A673 (cell line): ENCODE measurements at regions not wholly inside any gene's neighbourhood (a gene's known extent, or its start where the extent isn't known, plus 50 kb on each side); places are given as distances from the start of the nearest gene placed in this dataset.

Experiments used
- BruUV-seq: library from RNA; stranded (reverse); fragments of 400-500 nt; replicated peaks from 2 replicates; lab custom pipeline; 2021; lab: Mats Ljungman, UMichigan
- CTCF ChIA-PET: fragments of 300-600 bp; sonication (Branson Sonifier 250); formaldehyde crosslinking; loops from one replicate; lab custom pipeline; 2022; ENCODE audit warnings: antibody characterized with exemption; lab: Charles Lee
- POLR2A ChIA-PET: fragments of 300-600 bp; sonication (Branson Sonifier 250); formaldehyde crosslinking; loops from one replicate; lab custom pipeline; 2022; ENCODE audit warnings: antibody characterized with exemption; ENCODE audit not compliant: low non-redundant PET; lab: Charles Lee
- DNase-seq: peaks from one replicate; pipeline ENCODE4 v3.0.0-alpha.2; 2015; ENCODE audit warnings: low spot score
- H3K27ac ChIP-seq: fragments of 200-600 bp; sonication (generic); 2 replicates; pipeline ENCODE4 v1.5.1; 2016; ENCODE audit warnings: mixed run types, low read depth, mild to moderate bottlenecking, mixed read lengths, antibody characterized with exemption, low read length; ENCODE audit not compliant: poor library complexity, severe bottlenecking
- H3K27me3 ChIP-seq: fragments of 200-600 bp; sonication (generic); replicated peaks from 2 replicates; pipeline ENCODE4 v1.6.1; 2017; ENCODE audit warnings: mixed run types, low read depth, mild to moderate bottlenecking, mixed read lengths, antibody characterized with exemption, low read length; ENCODE audit not compliant: insufficient read depth, poor library complexity
- H3K36me3 ChIP-seq: fragments of 200-600 bp; sonication (generic); 2 replicates; pipeline ENCODE4 v1.6.1; 2016; ENCODE audit warnings: mixed run types, mild to moderate bottlenecking, mixed read lengths, antibody characterized with exemption, low read length; ENCODE audit not compliant: insufficient read depth, poor library complexity, severe bottlenecking
- H3K4me1 ChIP-seq: fragments of 200-600 bp; sonication (generic); 2 replicates; pipeline ENCODE4 v1.6.1; 2017; ENCODE audit warnings: mixed run types, mild to moderate bottlenecking, mixed read lengths, antibody characterized with exemption, low read length; ENCODE audit not compliant: insufficient read depth, poor library complexity, severe bottlenecking
- H3K4me3 ChIP-seq: fragments of 200-600 bp; sonication (generic); 2 replicates; pipeline ENCODE4 v1.5.1; 2016; ENCODE audit warnings: low read depth, mixed run types, mild to moderate bottlenecking, mixed read lengths, low read length; ENCODE audit not compliant: poor library complexity, severe bottlenecking
- H3K9me3 ChIP-seq: fragments of 200-600 bp; sonication (generic); 2 replicates; pipeline ENCODE4 v1.6.1; 2016; ENCODE audit warnings: mixed run types, low read depth, mild to moderate bottlenecking, mixed read lengths, antibody characterized with exemption, low read length; ENCODE audit not compliant: poor library complexity, severe bottlenecking
- EZH2 ChIP-seq: fragments of 200-600 bp; sonication (generic); IDR thresholded peaks from 2 replicates; pipeline ENCODE4 v1.6.1; 2017; ENCODE audit warnings: borderline replicate concordance, low read depth, mild to moderate bottlenecking, mixed read lengths, antibody characterized with exemption, low read length; ENCODE audit not compliant: poor library complexity, severe bottlenecking
- intact Hi-C: fragments of 100-400 bp; cut with micrococcal nuclease; formaldehyde crosslinking; loops from one replicate; pipeline ENCODE4 v1.10.0; 2022; ENCODE audit not compliant: unreplicated experiment
- TF ChIP-seq, protein P1 (sequence below): fragments of 300-800, 200-600 bp; sonication (generic); conservative IDR thresholded peaks from 2 replicates; pipeline ENCODE4 v1.5.1; 2017; ENCODE audit warnings: low read depth, mild to moderate bottlenecking, antibody characterized with exemption, low read length, moderate library complexity, mixed read lengths

DNA sequence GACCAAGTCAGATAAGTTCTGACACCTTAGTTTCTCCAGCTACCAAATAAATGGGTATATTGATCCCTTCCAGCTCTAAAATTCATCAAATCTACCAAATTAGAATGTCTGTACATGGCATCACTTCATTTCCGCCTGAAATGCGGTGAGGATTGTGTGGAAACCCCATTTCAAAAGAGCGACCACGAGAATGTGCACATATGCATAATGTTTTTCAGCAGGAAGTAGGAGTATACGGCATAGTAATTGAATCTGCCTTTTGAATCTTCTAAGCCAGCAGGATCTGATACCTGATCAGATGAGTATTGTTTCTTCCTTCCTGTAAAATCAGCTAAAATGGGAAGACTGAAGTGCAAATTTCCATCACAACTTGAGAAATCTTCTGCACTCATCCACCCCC, 418.6 kb downstream of the TMEM38B start:
- no peaks in the 10 kb centered on the region for H3K4me1 ChIP-seq
- no peak for DNase-seq
- intact Hi-C loops, result no loop called here
- peaks cover 5% of the 10 kb centered on the region for H3K9me3 ChIP-seq
- TF ChIP-seq, protein P1, sequence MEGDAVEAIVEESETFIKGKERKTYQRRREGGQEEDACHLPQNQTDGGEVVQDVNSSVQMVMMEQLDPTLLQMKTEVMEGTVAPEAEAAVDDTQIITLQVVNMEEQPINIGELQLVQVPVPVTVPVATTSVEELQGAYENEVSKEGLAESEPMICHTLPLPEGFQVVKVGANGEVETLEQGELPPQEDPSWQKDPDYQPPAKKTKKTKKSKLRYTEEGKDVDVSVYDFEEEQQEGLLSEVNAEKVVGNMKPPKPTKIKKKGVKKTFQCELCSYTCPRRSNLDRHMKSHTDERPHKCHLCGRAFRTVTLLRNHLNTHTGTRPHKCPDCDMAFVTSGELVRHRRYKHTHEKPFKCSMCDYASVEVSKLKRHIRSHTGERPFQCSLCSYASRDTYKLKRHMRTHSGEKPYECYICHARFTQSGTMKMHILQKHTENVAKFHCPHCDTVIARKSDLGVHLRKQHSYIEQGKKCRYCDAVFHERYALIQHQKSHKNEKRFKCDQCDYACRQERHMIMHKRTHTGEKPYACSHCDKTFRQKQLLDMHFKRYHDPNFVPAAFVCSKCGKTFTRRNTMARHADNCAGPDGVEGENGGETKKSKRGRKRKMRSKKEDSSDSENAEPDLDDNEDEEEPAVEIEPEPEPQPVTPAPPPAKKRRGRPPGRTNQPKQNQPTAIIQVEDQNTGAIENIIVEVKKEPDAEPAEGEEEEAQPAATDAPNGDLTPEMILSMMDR, result no peak
- no peak for TF ChIP-seq EZH2
- no peak overlapping the region for H3K4me3 ChIP-seq
- H3K27me3 ChIP-seq, result no peaks in the 10 kb centered on the region
- H3K36me3 ChIP-seq, result no peaks in the 10 kb centered on the region
- no peak overlapping the region for H3K27ac ChIP-seq
- POLR2A ChIA-PET, result no interaction called here
- CTCF ChIA-PET, result no interaction called here
- BruUV-seq, result no TSS peak

DNA sequence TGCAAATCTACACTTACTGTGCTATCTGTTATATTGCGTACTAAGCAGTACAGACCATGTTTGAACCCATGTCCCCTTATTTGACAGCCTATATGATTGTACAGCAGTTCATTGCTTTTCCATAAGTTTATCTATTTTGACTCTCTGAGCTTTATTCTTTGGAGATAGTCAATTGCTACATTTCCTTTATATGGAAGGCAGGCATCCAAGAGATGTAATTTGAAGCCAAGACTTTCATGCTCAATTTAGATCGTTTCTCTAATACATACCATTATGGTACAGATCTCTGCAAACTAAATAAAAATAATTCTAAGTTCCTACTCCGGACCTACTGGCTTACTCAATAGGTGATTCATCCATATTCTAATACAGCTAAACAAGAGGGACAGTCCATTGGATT, 424.8 kb downstream of the TMEM38B start:
- no peak for DNase-seq
- BruUV-seq, result no TSS peak
- H3K4me3 ChIP-seq, result no peak overlapping the region
- H3K9me3 ChIP-seq, result peaks cover 5% of the 10 kb centered on the region
- TF ChIP-seq, protein P1, result no peak
- intact Hi-C loops, result no loop called here
- CTCF ChIA-PET, result no interaction called here
- POLR2A ChIA-PET, result no interaction called here
- H3K27ac ChIP-seq, result no peak overlapping the region
- no peaks in the 10 kb centered on the region for H3K27me3 ChIP-seq
- H3K4me1 ChIP-seq, result no peaks in the 10 kb centered on the region
- no peaks in the 10 kb centered on the region for H3K36me3 ChIP-seq

DNA sequence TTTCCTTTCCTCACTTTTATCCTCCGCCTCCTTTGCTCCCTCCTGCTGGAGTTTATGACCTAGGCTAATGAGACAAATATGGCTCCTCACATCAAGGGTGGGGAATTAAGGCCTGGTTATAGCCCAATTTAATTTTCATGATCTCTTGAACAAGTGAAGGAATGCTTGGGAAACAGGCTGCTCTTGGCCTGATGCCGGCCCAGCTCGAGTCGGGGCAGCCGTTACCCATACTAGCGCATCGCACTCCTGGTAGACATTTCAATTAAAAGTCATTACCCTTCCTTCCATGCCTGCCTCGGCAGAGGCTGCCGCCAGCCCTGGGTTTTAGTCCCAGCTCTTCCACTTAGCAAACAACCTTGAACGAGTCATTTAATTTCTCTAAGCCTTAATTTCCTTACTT, 425.7 kb downstream of the TMEM38B start:
- BruUV-seq, result no TSS peak
- Histone ChIP-seq H3K27me3 (no peaks in the 10 kb centered on the region), H3K9me3 (peaks cover 5% of the 10 kb centered on the region), H3K27ac (no peak overlapping the region), H3K4me3 (no peak overlapping the region), H3K4me1 (no peaks in the 10 kb centered on the region), H3K36me3 (no peaks in the 10 kb centered on the region)
- CTCF ChIA-PET, result no interaction called here
- TF ChIP-seq, protein P1, result no peak
- no peak for TF ChIP-seq EZH2
- POLR2A ChIA-PET, result no interaction called here
- no peak for DNase-seq
- intact Hi-C loops, result no loop called here
